ENCODE measurements at regions not wholly inside any gene's neighbourhood (a gene's known extent, or its start where the extent isn't known, plus 50 kb on each side); places are given as distances from the start of the nearest gene placed in this dataset.

- intact Hi-C loops (cut with micrococcal nuclease) = no loop called here
- H3K4me1 Mint-ChIP-seq = no peaks in the 10 kb centered on the region
- no peak for DNase-seq
- H3K9me3 Mint-ChIP-seq = no peaks in the 10 kb centered on the region
- H3K27ac Mint-ChIP-seq = no peak overlapping the region
- peaks cover 4% of the 10 kb centered on the region for H3K27me3 Mint-ChIP-seq
- no peak overlapping the region for H3K4me3 Mint-ChIP-seq
- H3K36me3 Mint-ChIP-seq (ENCODE audit: low read depth) = no peaks in the 10 kb centered on the region
These were observed 103.0 kb upstream of the TSPAN2 start for GRCh38 chr1:115192200-115192767.

GRCh38 chr1:115191691-115192090, 102.4 kb upstream of the TSPAN2 start:
- H3K4me1 Mint-ChIP-seq = no peaks in the 10 kb centered on the region
- H3K36me3 Mint-ChIP-seq (ENCODE audit: low read depth) = no peaks in the 10 kb centered on the region
- no peak overlapping the region for H3K4me3 Mint-ChIP-seq
- H3K27me3 Mint-ChIP-seq = peaks cover 1% of the 10 kb centered on the region
- intact Hi-C loops (cut with micrococcal nuclease) = no loop called here
- no peaks in the 10 kb centered on the region for H3K9me3 Mint-ChIP-seq
- DNase-seq = no peak
- H3K27ac Mint-ChIP-seq = no peak overlapping the region

GRCh38 chr1:115190540-115191170, 101.4 kb upstream of the TSPAN2 start:
- H3K27me3 Mint-ChIP-seq = peaks cover 1% of the 10 kb centered on the region
- no peaks in the 10 kb centered on the region for H3K4me1 Mint-ChIP-seq
- DNase-seq = no peak
- no peaks in the 10 kb centered on the region for H3K9me3 Mint-ChIP-seq
- H3K4me3 Mint-ChIP-seq = no peak overlapping the region
- H3K27ac Mint-ChIP-seq = no peak overlapping the region
- H3K36me3 Mint-ChIP-seq (ENCODE audit: low read depth) = no peaks in the 10 kb centered on the region
- intact Hi-C loops (cut with micrococcal nuclease) = no loop called here

- Mint-ChIP-seq H3K36me3 (ENCODE audit: low read depth) (no peaks in the 10 kb centered on the region), H3K4me3 (no peak overlapping the region), H3K27me3 (peaks cover 1% of the 10 kb centered on the region), H3K9me3 (no peaks in the 10 kb centered on the region), H3K4me1 (peaks cover 4% of the 10 kb centered on the region), H3K27ac (no peak overlapping the region)
- intact Hi-C loops (cut with micrococcal nuclease) = no loop called here
- no peak for DNase-seq
These were observed 100.7 kb upstream of the TSPAN2 start for GRCh38 chr1:115189814-115190539.

- Mint-ChIP-seq H3K4me3 (no peak overlapping the region), H3K9me3 (no peaks in the 10 kb centered on the region), H3K27ac (no peak overlapping the region), H3K27me3 (peaks cover 1% of the 10 kb centered on the region), H3K36me3 (ENCODE audit: low read depth) (no peaks in the 10 kb centered on the region), H3K4me1 (peaks cover 9% of the 10 kb centered on the region)
- intact Hi-C loops (cut with micrococcal nuclease) = no loop called here
- DNase-seq = no peak
These were observed 99.5 kb upstream of the TSPAN2 start for GRCh38 chr1:115188680-115189395.

- Mint-ChIP-seq H3K4me3 (no peak overlapping the region), H3K9me3 (no peaks in the 10 kb centered on the region), H3K36me3 (ENCODE audit: low read depth) (no peaks in the 10 kb centered on the region), H3K27ac (no peak overlapping the region), H3K27me3 (peaks cover 1% of the 10 kb centered on the region), H3K4me1 (peaks cover 9% of the 10 kb centered on the region)
- intact Hi-C loops (cut with micrococcal nuclease) = no loop called here
- peak; percentile 39 for DNase-seq
These were observed 97.5 kb upstream of the TSPAN2 start for GRCh38 chr1:115186711-115187265.

GRCh38 chr1:115185336-115185735, 96.0 kb upstream of the TSPAN2 start:
- H3K36me3 Mint-ChIP-seq (ENCODE audit: low read depth) = no peaks in the 10 kb centered on the region
- H3K27ac Mint-ChIP-seq = peak overlapping the region; percentile 84
- H3K4me1 Mint-ChIP-seq = peaks cover 9% of the 10 kb centered on the region
- no peak overlapping the region for H3K4me3 Mint-ChIP-seq
- H3K9me3 Mint-ChIP-seq = no peaks in the 10 kb centered on the region
- no peak for DNase-seq
- intact Hi-C loops (cut with micrococcal nuclease) = loop anchor here (2.0 kb wide), 1 partner anchor 17 kb away; no protein-coding TSS in a partner anchor
- peaks cover 1% of the 10 kb centered on the region for H3K27me3 Mint-ChIP-seq

- Mint-ChIP-seq H3K27me3 (peaks cover 1% of the 10 kb centered on the region), H3K4me3 (peak overlapping the region; percentile 28), H3K27ac (peak overlapping the region; percentile 84), H3K36me3 (ENCODE audit: low read depth) (no peaks in the 10 kb centered on the region), H3K4me1 (peaks cover 9% of the 10 kb centered on the region), H3K9me3 (no peaks in the 10 kb centered on the region)
- intact Hi-C loops (cut with micrococcal nuclease) = loop anchor here (1.0 to 2.0 kb wide), 2 partner anchors 16 to 464 kb away; no protein-coding TSS in a partner anchor
- peak; percentile 65 for DNase-seq
These were observed 95.6 kb upstream of the TSPAN2 start for GRCh38 chr1:115184951-115185331.

- Mint-ChIP-seq H3K4me1 (peaks cover 9% of the 10 kb centered on the region), H3K36me3 (ENCODE audit: low read depth) (no peaks in the 10 kb centered on the region), H3K27ac (peak overlapping the region; percentile 84), H3K4me3 (peak overlapping the region; percentile 28), H3K27me3 (no peaks in the 10 kb centered on the region), H3K9me3 (no peaks in the 10 kb centered on the region)
- no peak for DNase-seq
- intact Hi-C loops (cut with micrococcal nuclease) = loop anchor here (1.0 to 2.0 kb wide), 2 partner anchors 16 to 465 kb away; no protein-coding TSS in a partner anchor
These were observed 95.1 kb upstream of the TSPAN2 start for GRCh38 chr1:115184260-115184950.

- peak; percentile 44 for DNase-seq
- Mint-ChIP-seq H3K9me3 (no peaks in the 10 kb centered on the region), H3K4me1 (peaks cover 9% of the 10 kb centered on the region), H3K27ac (peak overlapping the region; percentile 57), H3K27me3 (no peaks in the 10 kb centered on the region), H3K4me3 (no peak overlapping the region), H3K36me3 (ENCODE audit: low read depth) (no peaks in the 10 kb centered on the region)
- intact Hi-C loops (cut with micrococcal nuclease) = loop anchor here (1.0 to 2.0 kb wide), 2 partner anchors 15 to 466 kb away; no protein-coding TSS in a partner anchor
These were observed 94.5 kb upstream of the TSPAN2 start for GRCh38 chr1:115183721-115184259.

GRCh38 chr1:115183158-115183557, 93.9 kb upstream of the TSPAN2 start:
- H3K9me3 Mint-ChIP-seq = no peaks in the 10 kb centered on the region
- H3K4me1 Mint-ChIP-seq = peaks cover 9% of the 10 kb centered on the region
- intact Hi-C loops (cut with micrococcal nuclease) = no loop called here
- peak; percentile 52 for DNase-seq
- H3K27ac Mint-ChIP-seq = no peak overlapping the region
- no peaks in the 10 kb centered on the region for H3K36me3 Mint-ChIP-seq (ENCODE audit: low read depth)
- H3K4me3 Mint-ChIP-seq = no peak overlapping the region
- H3K27me3 Mint-ChIP-seq = no peaks in the 10 kb centered on the region

GRCh38 chr1:115182012-115182715, 92.9 kb upstream of the TSPAN2 start:
- peak; percentile 31 for DNase-seq
- intact Hi-C loops (cut with micrococcal nuclease) = no loop called here
- Mint-ChIP-seq H3K36me3 (ENCODE audit: low read depth) (no peaks in the 10 kb centered on the region), H3K27ac (no peak overlapping the region), H3K4me3 (no peak overlapping the region), H3K4me1 (peaks cover 9% of the 10 kb centered on the region), H3K27me3 (no peaks in the 10 kb centered on the region), H3K9me3 (no peaks in the 10 kb centered on the region)
